ENCODE measurements at regions not wholly inside any gene's neighbourhood (a gene's known extent, or its start where the extent isn't known, plus 50 kb on each side); places are given as distances from the start of the nearest gene placed in this dataset.
A peak's percentile ranks its signal among the peaks of the same experiment; 100 is the strongest.

- no peak for TF ChIP-seq CTCF (IDR thresholded peaks at IDR 0.05; ENCODE audit: low read depth, low read length, missing control alignments)
- in situ Hi-C loops (cut with HindIII; ENCODE audit: low sequenced_read_pairs), result no loop called here
- H3K4me3 ChIP-seq (ENCODE audit: low read depth, low read length), result no peak overlapping the region
- DNase-seq (ENCODE audit: low read depth), result no peak
Observed at GRCh38 chr4:117529401-117529800, 444.0 kb upstream of the TRAM1L1 start.

DNA sequence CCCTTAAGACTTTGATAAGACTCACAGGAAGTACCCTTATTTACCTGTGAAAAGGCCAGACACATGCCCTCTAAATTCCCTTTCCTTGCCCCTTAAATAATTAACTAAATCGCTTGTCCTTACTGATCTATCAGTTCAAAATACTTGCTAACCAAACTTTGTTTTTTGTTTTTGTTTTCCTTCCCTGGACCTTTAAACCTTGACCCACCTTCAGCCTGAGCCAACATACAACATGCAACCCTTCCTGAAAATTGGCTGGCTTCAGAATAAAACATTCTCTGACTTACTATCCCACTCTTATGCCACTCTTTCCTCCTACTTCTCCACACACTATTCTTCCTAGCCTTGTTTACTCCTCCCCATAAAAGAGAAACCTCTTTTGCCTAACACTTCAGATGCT lies 448.1 kb upstream of the TRAM1L1 start:
- no peak for TF ChIP-seq CTCF (IDR thresholded peaks at IDR 0.05; ENCODE audit: low read depth, low read length, missing control alignments)
- H3K4me3 ChIP-seq (ENCODE audit: low read depth, low read length), result no peak overlapping the region
- DNase-seq (ENCODE audit: low read depth), result no peak
- in situ Hi-C loops (cut with HindIII; ENCODE audit: low sequenced_read_pairs), result no loop called here

DNA sequence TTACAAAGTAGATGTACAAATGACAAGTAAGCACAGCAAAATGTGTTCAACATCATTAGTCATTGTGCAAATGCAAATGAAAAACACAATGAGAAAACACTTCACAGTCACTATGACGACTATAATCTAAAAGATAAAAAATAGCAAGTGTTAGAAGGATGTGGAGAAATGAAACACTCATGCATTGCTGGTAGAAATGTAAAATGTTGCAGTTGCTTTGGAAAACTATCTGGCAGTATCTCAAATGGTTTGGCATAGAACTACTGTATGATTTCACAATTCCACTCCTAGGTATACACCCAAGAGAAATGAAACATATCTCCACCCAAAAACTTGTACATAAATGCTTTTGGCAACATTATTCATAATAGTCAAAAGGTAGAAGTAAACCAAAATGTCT lies 459.7 kb upstream of the TRAM1L1 start:
- peak; percentile 8 for DNase-seq (ENCODE audit: low read depth)
- H3K4me3 ChIP-seq (ENCODE audit: low read depth, low read length), result no peak overlapping the region
- no peak for TF ChIP-seq CTCF (IDR thresholded peaks at IDR 0.05; ENCODE audit: low read depth, low read length, missing control alignments)
- in situ Hi-C loops (cut with HindIII; ENCODE audit: low sequenced_read_pairs), result no loop called here

DNA sequence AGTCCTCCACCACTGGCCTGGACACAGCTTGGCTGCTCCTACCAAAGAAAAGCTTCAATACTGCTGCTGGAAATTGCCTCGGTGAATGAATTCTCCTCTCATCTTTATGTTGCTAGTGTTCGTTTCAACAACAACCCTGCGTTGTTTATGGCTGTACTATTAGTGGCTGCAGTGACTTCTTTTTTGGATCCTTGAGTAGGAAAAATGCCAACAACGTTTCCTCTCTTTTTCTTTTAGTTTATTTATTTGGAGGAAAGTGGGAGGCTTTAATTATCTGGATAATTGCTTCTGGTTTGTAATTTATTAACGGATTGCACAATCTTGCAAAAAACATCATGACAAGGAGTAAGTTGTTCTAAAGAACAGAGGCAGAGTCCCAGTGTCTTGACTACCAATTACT lies 464.1 kb upstream of the TRAM1L1 start:
- no peak for TF ChIP-seq CTCF (IDR thresholded peaks at IDR 0.05; ENCODE audit: low read depth, low read length, missing control alignments)
- no peak for DNase-seq (ENCODE audit: low read depth)
- no peak overlapping the region for H3K4me3 ChIP-seq (ENCODE audit: low read depth, low read length)
- in situ Hi-C loops (cut with HindIII; ENCODE audit: low sequenced_read_pairs), result no loop called here

DNA sequence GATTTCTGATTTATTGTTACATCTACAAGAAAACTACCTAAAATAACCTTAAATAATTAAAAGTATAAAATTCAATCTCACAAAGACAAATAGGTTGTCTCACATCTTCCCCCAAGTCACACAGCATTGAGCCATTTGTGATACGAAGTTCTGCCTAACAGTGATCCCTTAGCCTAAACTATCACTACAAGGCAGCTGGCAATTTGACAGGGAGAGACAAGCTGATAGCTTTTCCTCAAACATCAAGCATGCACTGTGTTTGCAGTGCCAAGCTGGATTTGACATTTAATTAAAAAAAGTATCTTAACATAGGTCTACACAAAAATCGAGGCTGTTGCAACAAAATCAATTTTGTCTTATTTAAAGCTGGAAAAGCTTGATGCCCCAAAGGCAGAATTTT lies 464.7 kb upstream of the TRAM1L1 start:
- DNase-seq (ENCODE audit: low read depth), result no peak
- H3K4me3 ChIP-seq (ENCODE audit: low read depth, low read length), result no peak overlapping the region
- no peak for TF ChIP-seq CTCF (IDR thresholded peaks at IDR 0.05; ENCODE audit: low read depth, low read length, missing control alignments)
- in situ Hi-C loops (cut with HindIII; ENCODE audit: low sequenced_read_pairs), result no loop called here

DNA sequence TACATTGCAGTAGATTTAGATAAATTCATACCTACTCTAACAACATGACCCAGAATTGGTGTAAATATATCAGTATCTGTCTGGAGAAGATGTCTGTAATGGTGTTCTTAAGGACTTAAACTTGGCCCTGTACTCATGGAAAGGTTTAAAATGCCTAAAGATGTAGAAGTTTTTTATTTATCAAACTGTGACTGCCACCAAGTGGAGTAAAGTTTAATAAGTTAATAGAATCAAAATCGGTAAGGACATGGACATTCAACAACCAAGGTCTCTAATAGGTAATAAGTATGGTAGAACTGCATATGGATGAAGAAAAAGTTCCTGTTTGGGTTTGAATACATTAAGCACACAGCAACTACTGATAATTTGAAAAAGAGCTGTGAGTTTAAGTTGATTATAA lies 474.0 kb upstream of the NDST3 start:
- peak; percentile 47 for DNase-seq (ENCODE audit: low read depth)
- in situ Hi-C loops (cut with HindIII; ENCODE audit: low sequenced_read_pairs), result no loop called here
- no peak overlapping the region for H3K4me3 ChIP-seq (ENCODE audit: low read depth, low read length)

More for the DNA sequence above, 474.0 kb upstream of the NDST3 start:
- TF ChIP-seq CTCF (IDR thresholded peaks at IDR 0.05; ENCODE audit: low read depth, low read length, missing control alignments), result no peak

All from astrocyte of the cerebellum (primary cell).